GM20000 (cell line): ENCODE measurements at regions not wholly inside any gene's neighbourhood (a gene's known extent, or its start where the extent isn't known, plus 50 kb on each side); places are given as distances from the start of the nearest gene placed in this dataset.

Experiments used
- DNase-seq: peaks from one replicate; pipeline ENCODE4 v3.0.0; 2012; ENCODE audit warnings: low spot score
- CTCF ChIP-seq: IDR thresholded peaks from 2 replicates; pipeline ENCODE4 v1.5.1; 2012; ENCODE audit warnings: mild to moderate bottlenecking, control low read depth; ENCODE audit errors: extremely low read depth, missing control alignments

GRCh38 chr14:97848317-97848980, 1051.3 kb downstream of the VRK1 start:
- no peak for TF ChIP-seq CTCF
- no peak for DNase-seq

GRCh38 chr14:97850466-97850865, 1053.3 kb downstream of the VRK1 start:
- no peak for DNase-seq
- TF ChIP-seq CTCF, result no peak

- no peak for DNase-seq
- no peak for TF ChIP-seq CTCF
These were observed 1053.7 kb downstream of the VRK1 start for GRCh38 chr14:97850886-97851285.

GRCh38 chr14:97851428-97851995, 1054.3 kb downstream of the VRK1 start:
- no peak for TF ChIP-seq CTCF
- DNase-seq, result no peak

GRCh38 chr14:97854918-97855317, 1057.7 kb downstream of the VRK1 start:
- no peak for DNase-seq
- no peak for TF ChIP-seq CTCF

- DNase-seq, result no peak
- no peak for TF ChIP-seq CTCF
These were observed 1069.0 kb downstream of the VRK1 start for GRCh38 chr14:97866195-97866594.

- TF ChIP-seq CTCF, result no peak
- DNase-seq, result no peak
These were observed 1069.5 kb downstream of the VRK1 start for GRCh38 chr14:97866664-97867063.
